NCI-H82 (cell line): ENCODE measurements at regions not wholly inside any gene's neighbourhood (a gene's known extent, or its start where the extent isn't known, plus 50 kb on each side); places are given as distances from the start of the nearest gene placed in this dataset.

Source experiments
- DNase-seq: peaks from one replicate; lab custom pipeline; 2025; lab: John Stamatoyannopoulos, UW

- DNase-seq, result no peak
Measured at GRCh38 chr2:129436809-129437208, 542.7 kb upstream of the RAB6C start.

- DNase-seq, result no peak
Measured at GRCh38 chr2:129437725-129438124, 541.7 kb upstream of the RAB6C start.

GRCh38 chr2:129438501-129439057 is 540.9 kb upstream of the RAB6C start:
- no peak for DNase-seq

DNA sequence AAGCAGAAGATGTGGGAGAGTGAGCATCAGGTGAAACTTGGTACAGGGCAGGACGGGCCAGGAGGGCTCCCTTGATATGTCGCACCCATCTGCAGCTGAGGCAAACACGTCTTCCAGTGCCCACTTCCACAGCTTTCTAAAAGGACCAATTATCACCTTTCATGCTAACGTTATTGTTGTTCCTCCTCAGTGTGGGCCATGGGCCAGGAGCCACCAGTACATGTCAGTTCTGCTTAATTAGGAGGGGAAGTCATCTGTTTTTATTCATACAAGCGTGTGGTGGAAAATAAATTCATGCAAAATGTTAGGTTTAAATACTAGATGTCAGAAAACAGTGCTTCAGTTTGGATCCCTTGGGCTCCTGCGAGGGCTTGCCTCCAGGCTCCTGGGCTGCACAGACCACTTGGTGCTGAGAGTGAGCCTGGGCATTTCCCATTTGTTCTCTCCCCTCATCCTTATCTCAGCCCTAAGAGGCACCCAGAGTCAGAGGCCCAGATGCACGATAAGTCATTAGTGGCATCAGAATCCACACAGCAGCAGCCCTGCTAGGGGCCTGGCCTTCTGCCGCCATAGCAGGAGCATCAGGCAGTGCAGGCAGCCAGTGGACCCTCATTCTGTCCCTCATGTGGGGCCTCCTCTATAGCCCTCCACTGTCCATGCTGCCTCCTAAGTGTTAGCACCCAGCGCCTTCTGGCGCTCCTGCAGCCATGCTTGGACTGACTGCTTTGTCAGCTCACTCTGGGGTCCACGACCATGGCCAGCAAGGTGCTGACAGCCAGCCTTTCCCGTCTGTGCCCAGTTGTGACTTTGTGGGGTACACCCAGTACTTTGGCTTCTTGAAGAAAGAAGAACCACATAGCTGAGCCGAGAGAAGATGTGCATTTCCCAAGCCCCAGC is 539.8 kb upstream of the RAB6C start:
- no peak for DNase-seq

- DNase-seq, result no peak
Measured at GRCh38 chr2:129441610-129442009, 537.9 kb upstream of the RAB6C start.

DNA sequence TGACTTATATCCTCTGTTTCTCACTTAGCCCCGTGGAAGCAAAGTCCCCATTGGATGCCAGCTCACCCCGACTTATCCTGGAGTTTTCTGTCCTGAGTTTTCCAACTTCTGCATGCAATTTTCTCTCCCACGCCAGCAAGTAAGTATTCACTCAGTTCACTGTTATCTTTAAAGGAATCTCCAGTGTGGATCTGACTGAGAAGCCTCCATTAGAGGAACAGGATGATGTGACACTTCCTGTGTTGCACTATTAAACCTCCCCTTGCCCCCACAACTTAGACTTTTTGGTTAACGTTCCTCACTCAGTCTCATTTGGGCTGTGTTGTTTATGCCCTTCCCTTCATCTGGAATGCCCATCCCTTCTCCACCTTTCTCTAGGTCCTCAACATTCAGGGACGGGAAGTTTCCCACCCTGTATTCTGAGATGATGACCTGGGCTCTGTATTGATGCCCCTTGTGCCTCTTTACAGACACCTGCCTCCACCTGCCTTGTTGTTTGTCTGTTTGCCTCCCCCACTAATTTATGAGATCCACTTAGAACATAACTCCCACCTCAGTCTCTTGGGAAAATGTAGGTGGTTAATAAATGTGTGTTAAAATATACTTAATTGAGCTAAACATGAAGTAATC is 536.1 kb upstream of the RAB6C start:
- no peak for DNase-seq

GRCh38 chr2:129443865-129444739 is 535.4 kb upstream of the RAB6C start:
- no peak for DNase-seq

GRCh38 chr2:129444751-129445150 is 534.7 kb upstream of the RAB6C start:
- no peak for DNase-seq

DNA sequence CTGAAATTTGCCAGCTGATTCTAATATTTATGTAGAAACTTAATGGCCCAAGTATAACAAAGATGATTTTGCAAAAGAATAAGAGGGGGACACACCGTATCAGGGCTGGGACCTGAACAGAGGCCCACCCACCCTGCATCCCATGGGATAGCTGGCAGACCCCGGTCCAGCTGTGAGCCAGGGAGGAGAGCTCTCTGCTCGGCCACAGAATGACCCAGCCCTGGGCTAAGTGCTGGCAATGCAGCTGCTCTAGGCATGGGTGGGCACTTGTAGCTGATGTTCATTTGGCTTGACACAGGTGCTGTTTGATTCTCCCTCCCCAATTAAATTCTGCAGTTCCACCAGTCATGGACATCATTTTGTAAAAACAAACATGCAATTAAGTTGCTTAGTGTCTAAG is 522.8 kb upstream of the RAB6C start:
- DNase-seq, result no peak

DNA sequence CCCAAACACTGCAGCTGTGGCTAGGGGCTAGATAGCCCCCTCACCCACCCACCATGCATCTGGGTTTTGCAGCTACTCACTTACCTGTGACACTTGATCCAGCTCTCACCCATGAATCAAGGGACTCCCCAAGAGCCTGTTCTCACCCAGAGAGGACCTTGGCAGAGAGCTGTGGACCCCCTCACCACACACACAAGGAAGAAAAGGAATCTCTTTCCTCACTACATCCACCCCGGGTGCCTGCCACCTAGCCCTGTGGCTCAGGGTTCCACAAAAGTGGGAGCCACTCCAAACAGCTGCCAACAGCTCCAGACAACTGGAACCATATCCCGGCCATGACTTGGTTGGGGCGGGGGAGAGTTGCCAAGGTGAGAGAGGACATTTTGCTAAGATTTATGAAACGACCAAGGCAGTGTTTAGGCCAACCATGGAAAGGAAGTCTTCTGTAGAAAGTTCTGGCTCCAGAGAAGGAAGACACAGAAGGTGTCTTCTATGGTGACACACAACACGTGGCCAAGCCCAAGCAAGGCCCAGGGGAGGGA is 522.1 kb upstream of the RAB6C start:
- no peak for DNase-seq

GRCh38 chr2:129458006-129458405 is 521.5 kb upstream of the RAB6C start:
- no peak for DNase-seq

- DNase-seq, result no peak
Measured at GRCh38 chr2:129458436-129458835, 521.0 kb upstream of the RAB6C start.

DNA sequence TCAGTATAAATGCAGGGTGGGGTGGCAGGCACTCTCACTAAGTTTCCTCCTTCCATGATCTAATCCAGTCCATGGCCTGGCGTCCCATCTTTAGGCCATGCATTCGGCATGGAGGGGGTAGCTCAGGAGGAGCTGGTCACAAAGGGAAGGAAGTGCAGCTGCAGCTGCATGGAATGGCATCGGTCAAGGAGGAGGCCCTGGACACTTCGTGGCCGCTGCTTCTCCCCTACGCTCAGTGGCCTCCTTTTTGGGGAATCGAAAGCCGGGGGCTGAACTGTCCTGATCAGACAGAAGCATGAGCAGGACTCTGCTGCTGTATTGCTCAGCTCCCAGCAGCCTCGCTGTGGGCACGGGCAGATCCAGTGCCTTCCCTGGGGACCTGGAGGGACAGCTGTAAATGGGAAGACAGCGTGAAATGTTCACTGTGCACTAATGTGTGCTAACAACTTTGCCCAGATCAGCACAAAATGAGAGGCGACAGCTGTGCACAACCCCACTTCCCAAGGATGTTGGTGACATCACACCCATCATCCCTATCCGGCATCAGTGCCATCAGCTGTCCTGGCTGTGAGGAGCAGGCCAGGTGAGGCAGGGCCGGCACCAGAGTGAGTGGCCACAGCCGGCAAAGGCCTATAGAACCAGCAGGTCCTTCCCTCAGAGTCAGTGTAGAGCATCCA is 520.1 kb upstream of the RAB6C start:
- DNase-seq, result no peak

- DNase-seq, result no peak
Measured at GRCh38 chr2:129459881-129460280, 519.6 kb upstream of the RAB6C start.

DNA sequence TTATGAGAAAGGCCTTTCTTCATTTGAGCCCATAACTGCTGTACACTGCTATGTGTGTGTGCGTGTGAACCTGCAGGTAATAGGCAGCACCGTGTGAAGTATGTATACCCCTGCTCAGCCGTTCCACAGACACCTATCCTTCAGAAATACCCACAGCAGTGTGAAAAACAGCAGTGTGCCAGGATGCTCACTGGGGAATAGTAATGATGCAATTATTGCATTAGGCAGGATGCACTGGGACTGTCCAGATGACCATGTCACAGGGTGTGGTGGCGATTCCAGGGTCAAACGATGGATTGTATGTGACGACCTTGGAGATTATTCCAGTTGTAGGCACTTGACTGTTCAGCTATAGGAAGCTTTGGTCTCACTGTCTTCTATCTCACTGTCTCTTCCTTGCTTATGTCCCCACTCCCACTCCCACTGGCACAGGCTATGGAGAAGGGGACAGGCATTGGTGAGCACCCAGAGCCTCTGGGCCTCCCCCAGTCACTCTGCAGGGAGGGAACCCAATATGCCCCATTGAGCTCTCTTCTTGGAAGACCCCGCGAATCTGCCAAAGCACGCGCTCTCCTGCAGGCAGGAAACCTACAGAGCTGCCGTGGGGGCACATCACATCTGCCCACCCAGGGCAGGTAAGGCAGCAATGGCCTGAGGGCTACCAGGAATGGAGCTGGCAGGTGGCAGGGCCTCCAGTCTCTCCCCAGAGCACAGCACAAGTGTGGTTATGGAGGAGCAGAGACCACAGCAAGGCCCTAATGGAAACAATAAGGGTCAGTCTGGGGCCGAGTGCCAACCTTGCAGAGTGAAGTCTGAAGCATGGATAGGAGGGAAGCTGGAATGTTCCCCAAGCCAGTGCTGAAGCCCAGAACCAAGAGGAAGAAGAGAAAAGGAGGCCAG is 518.9 kb upstream of the RAB6C start:
- no peak for DNase-seq

DNA sequence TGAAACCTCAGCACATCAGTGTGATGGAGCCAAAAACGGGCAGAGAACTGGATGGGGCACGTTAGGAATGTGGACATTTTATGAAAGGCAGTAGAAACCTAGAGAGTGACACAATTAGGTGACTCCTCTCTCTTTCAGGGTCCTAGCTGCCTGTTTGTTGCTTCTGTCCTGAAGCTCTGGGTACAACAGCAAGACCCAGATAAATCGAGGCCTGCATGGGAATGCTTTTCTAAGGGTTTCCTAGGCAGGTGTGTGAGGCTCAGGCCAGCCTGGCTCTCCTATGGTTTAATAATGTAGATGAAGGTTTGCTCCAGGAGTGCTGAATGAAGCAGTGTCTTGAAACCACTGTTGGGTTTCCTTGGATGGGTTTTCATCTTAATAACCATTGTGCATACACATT is 517.1 kb upstream of the RAB6C start:
- DNase-seq, result no peak

DNA sequence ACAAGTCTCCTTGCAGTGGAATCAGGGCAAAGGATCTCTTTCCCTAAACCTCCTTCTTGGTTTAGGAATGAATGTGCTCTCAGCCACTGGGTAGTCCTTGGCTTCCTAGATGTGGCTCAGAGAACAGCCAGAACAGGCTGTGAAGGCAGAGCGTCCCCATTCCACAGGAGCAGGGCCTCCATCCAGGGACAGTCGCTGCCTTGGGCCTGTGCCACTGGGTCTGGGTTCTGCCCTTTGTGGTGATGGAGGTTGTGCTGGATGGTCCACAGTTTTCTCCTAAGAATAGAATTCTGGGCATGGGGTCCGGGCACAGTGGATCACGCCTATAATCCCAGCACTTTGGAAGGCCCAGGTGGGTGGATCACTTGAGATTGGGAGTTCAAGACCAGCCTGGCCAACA is 516.5 kb upstream of the RAB6C start:
- DNase-seq, result no peak

DNA sequence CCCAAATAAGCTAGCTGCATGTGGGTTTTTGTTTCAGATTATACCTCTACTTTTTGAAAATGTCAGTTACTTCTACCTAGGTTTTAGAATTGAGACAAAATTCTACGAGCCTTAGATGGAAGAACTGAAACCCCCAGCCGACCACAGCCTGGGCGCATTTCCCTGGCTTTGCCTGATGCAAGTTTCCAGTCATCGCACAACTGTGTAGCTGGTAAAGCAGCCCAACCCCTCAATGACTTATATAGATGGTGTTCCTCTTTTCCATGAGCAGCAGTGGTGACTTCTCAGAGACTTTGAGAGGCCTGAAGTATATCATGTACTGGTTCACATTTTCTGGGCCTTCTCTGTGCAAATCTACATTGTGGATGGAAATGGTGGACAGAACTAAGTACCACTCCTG is 515.4 kb upstream of the RAB6C start:
- DNase-seq, result no peak

- no peak for DNase-seq
Measured at GRCh38 chr2:129464631-129465030, 514.8 kb upstream of the RAB6C start.

- no peak for DNase-seq
Measured at GRCh38 chr2:129465045-129465444, 514.4 kb upstream of the RAB6C start.
